ENCODE measurements at regions not wholly inside any gene's neighbourhood (a gene's known extent, or its start where the extent isn't known, plus 50 kb on each side); places are given as distances from the start of the nearest gene placed in this dataset.

DNA sequence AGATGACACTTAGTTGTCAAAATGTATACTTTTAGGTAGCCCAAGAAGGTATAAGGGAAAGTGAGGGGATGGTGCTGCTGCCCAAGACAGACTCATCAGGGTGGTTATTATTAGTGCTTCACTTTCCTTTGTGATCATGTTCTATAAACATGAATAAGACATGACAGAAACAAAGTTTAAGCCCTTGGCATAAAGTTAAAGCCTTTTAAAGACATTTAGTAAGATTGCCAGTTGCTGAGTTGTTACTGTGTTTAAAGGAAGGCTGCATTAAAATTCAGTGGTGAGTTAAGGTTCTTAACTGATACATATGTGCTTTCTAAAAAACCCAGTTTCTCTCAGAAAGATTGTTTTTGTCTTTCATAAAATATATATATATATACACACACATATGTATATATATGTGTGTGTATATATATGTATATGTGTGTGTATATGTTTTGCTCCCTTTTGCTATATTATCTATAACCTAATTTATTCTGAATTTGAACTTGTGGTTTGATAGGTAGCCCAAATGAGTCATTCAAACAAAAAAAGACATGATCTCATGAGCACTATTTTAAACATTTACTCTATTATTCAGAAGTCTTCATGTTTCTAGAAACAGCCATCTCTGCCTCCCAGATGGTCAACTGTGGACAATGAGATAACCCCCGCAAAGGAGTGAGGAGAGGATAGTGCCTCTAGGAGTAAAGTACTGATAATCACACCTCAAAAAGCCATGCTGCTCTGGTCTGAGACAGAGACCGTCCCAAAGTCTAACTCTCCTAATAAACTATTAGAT, 98.1 kb upstream of the OTUD4 start:
- BruUV-seq (replicated peaks): no TSS peak
- no peaks in the 10 kb centered on the region for H3K36me3 ChIP-seq (ENCODE audit: low read depth)
- H4K20me1 ChIP-seq (ENCODE audit: insufficient read depth): no peaks in the 10 kb centered on the region
- TF ChIP-seq, protein P1, sequence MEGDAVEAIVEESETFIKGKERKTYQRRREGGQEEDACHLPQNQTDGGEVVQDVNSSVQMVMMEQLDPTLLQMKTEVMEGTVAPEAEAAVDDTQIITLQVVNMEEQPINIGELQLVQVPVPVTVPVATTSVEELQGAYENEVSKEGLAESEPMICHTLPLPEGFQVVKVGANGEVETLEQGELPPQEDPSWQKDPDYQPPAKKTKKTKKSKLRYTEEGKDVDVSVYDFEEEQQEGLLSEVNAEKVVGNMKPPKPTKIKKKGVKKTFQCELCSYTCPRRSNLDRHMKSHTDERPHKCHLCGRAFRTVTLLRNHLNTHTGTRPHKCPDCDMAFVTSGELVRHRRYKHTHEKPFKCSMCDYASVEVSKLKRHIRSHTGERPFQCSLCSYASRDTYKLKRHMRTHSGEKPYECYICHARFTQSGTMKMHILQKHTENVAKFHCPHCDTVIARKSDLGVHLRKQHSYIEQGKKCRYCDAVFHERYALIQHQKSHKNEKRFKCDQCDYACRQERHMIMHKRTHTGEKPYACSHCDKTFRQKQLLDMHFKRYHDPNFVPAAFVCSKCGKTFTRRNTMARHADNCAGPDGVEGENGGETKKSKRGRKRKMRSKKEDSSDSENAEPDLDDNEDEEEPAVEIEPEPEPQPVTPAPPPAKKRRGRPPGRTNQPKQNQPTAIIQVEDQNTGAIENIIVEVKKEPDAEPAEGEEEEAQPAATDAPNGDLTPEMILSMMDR (conservative IDR thresholded peaks at IDR 0.05): no peak
- TF ChIP-seq EZH2 (IDR thresholded peaks at IDR 0.05; ENCODE audit: low read depth): no peak
- no peaks in the 10 kb centered on the region for H3F3A ChIP-seq (ENCODE audit: insufficient read depth, low read depth)
- no peaks in the 10 kb centered on the region for H3K4me1 ChIP-seq (replicated peaks; ENCODE audit: insufficient read depth)
- ChIA-PET CTCF (no interaction called here), POLR2A (ENCODE audit: unreplicated experiment) (no interaction called here)
- no peak for DNase-seq
- H3K79me2 ChIP-seq (ENCODE audit: low read depth): no peaks in the 10 kb centered on the region
- intact Hi-C loops (cut with micrococcal nuclease; ENCODE audit: unreplicated experiment): no loop called here
- no peak overlapping the region for H3K27ac ChIP-seq
- no peaks in the 10 kb centered on the region for H3K27me3 ChIP-seq (ENCODE audit: insufficient read depth, low read depth)
- no peak overlapping the region for H3K4me3 ChIP-seq
- no peak overlapping the region for H2AFZ ChIP-seq
- no peaks in the 10 kb centered on the region for H3K9me2 ChIP-seq (ENCODE audit: insufficient read depth)
- H3K4me2 ChIP-seq: no peak overlapping the region
- H3K9me3 ChIP-seq (ENCODE audit: insufficient read depth, low read depth): no peaks in the 10 kb centered on the region

DNA sequence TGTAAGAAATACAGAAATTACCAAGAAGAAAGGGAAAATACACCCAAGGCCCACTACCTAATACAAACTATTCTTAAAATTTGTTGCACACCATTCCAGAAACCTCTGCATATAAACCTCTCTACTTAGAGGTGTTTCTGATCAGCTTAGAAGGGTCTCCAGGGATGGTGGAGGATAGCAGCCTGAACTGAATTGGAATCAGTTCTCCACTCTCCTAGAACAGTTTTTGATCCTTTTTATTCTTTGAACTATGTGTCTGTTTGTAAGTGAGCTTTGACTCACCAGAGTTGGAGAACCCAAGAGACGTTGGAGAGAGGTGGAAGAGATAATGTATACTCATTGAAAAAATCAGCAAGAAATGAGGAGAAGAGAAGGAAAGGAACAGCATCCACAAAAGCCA, 96.6 kb upstream of the OTUD4 start:
- Histone ChIP-seq H3K27ac (no peak overlapping the region), H3K9me3 (ENCODE audit: insufficient read depth, low read depth) (no peaks in the 10 kb centered on the region), H3K36me3 (ENCODE audit: low read depth) (no peaks in the 10 kb centered on the region), H2AFZ (no peak overlapping the region), H3K79me2 (ENCODE audit: low read depth) (no peaks in the 10 kb centered on the region), H3F3A (ENCODE audit: insufficient read depth, low read depth) (no peaks in the 10 kb centered on the region), H3K27me3 (ENCODE audit: insufficient read depth, low read depth) (no peaks in the 10 kb centered on the region), H3K4me3 (no peak overlapping the region), H4K20me1 (ENCODE audit: insufficient read depth) (no peaks in the 10 kb centered on the region), H3K4me1 (replicated peaks; ENCODE audit: insufficient read depth) (no peaks in the 10 kb centered on the region), H3K4me2 (no peak overlapping the region), H3K9me2 (ENCODE audit: insufficient read depth) (no peaks in the 10 kb centered on the region)
- intact Hi-C loops (cut with micrococcal nuclease; ENCODE audit: unreplicated experiment): no loop called here
- TF ChIP-seq, protein P1 (conservative IDR thresholded peaks at IDR 0.05): no peak
- TF ChIP-seq EZH2 (IDR thresholded peaks at IDR 0.05; ENCODE audit: low read depth): no peak
- POLR2A ChIA-PET (ENCODE audit: unreplicated experiment): no interaction called here
- no peak for DNase-seq
- CTCF ChIA-PET: no interaction called here
- BruUV-seq (replicated peaks): no TSS peak

DNA sequence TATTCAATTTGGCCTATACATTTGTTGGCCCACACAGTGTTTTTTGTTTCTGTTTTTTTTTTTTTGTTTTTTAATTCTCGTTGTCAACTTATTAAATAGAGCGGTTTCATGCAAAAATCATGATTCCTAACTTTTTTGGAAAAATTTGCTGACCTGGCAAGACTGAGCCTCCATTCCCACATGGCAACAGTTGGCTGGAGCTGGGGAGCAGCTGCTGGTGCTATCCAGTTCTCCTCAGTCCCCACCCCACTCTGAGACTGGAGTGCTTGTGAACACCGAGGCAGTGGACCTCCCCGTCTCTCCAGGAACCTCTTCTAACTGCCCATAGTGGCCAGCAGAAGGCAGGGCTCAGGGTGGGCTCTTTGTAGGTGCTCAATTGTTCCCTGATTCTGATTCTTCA, 95.7 kb upstream of the OTUD4 start:
- Histone ChIP-seq H3K4me3 (no peak overlapping the region), H3K9me2 (ENCODE audit: insufficient read depth) (no peaks in the 10 kb centered on the region), H3K36me3 (ENCODE audit: low read depth) (no peaks in the 10 kb centered on the region), H3K79me2 (ENCODE audit: low read depth) (no peaks in the 10 kb centered on the region), H3F3A (ENCODE audit: insufficient read depth, low read depth) (no peaks in the 10 kb centered on the region), H2AFZ (no peak overlapping the region), H3K4me2 (no peak overlapping the region), H3K4me1 (replicated peaks; ENCODE audit: insufficient read depth) (no peaks in the 10 kb centered on the region), H3K9me3 (ENCODE audit: insufficient read depth, low read depth) (no peaks in the 10 kb centered on the region), H3K27me3 (ENCODE audit: insufficient read depth, low read depth) (no peaks in the 10 kb centered on the region), H3K27ac (no peak overlapping the region), H4K20me1 (ENCODE audit: insufficient read depth) (no peaks in the 10 kb centered on the region)
- no TSS peak for BruUV-seq (replicated peaks)
- DNase-seq: no peak
- intact Hi-C loops (cut with micrococcal nuclease; ENCODE audit: unreplicated experiment): no loop called here
- TF ChIP-seq, protein P1 (conservative IDR thresholded peaks at IDR 0.05): no peak
- no peak for TF ChIP-seq EZH2 (IDR thresholded peaks at IDR 0.05; ENCODE audit: low read depth)
- POLR2A ChIA-PET (ENCODE audit: unreplicated experiment): no interaction called here
- CTCF ChIA-PET: no interaction called here
